ENCODE measurements at regions not wholly inside any gene's neighbourhood (a gene's known extent, or its start where the extent isn't known, plus 50 kb on each side); places are given as distances from the start of the nearest gene placed in this dataset.

- no peak overlapping the region for H3K4me3 Mint-ChIP-seq (ENCODE audit: low read depth, unreplicated experiment)
- intact Hi-C loops (cut with micrococcal nuclease; ENCODE audit: unreplicated experiment): no loop called here
- H3K9me3 Mint-ChIP-seq (ENCODE audit: low read depth, unreplicated experiment): no peaks in the 10 kb centered on the region
- H3K27me3 Mint-ChIP-seq (ENCODE audit: unreplicated experiment): no peaks in the 10 kb centered on the region
- CTCF ChIA-PET: no interaction called here
- no peak overlapping the region for H3K27ac Mint-ChIP-seq (ENCODE audit: unreplicated experiment)
- TF ChIP-seq, protein P1, sequence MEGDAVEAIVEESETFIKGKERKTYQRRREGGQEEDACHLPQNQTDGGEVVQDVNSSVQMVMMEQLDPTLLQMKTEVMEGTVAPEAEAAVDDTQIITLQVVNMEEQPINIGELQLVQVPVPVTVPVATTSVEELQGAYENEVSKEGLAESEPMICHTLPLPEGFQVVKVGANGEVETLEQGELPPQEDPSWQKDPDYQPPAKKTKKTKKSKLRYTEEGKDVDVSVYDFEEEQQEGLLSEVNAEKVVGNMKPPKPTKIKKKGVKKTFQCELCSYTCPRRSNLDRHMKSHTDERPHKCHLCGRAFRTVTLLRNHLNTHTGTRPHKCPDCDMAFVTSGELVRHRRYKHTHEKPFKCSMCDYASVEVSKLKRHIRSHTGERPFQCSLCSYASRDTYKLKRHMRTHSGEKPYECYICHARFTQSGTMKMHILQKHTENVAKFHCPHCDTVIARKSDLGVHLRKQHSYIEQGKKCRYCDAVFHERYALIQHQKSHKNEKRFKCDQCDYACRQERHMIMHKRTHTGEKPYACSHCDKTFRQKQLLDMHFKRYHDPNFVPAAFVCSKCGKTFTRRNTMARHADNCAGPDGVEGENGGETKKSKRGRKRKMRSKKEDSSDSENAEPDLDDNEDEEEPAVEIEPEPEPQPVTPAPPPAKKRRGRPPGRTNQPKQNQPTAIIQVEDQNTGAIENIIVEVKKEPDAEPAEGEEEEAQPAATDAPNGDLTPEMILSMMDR (IDR thresholded peaks at IDR 0.05; ENCODE audit: unreplicated experiment): no peak
- DNase-seq: no peak
- no peaks in the 10 kb centered on the region for H3K4me1 Mint-ChIP-seq (ENCODE audit: low read depth, unreplicated experiment)
- H3K36me3 Mint-ChIP-seq (ENCODE audit: insufficient read depth, unreplicated experiment): no peaks in the 10 kb centered on the region
- BruUV-seq (replicated peaks): no TSS peak
Observed at GRCh38 chr5:92402045-92402444, 1018.9 kb upstream of the ARRDC3 start.

DNA sequence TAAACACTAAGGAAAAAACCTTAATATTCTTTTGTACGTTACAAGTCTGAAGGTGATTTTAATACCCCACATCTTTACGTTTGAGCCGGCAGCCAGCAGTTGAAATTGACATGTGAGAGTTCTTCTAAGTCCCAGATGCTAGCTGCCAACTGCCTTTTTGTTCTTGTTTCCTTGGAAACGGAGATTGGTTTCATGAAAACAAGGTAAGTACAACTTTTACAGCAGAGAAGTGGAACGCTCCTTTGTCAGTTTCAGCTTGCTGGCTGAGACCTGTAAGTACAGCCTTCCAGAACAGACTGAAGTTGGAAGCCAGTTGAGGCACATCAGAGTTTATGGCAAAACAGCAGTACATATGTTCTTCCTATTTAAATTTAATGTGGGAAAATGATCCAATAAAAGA, 1018.4 kb upstream of the ARRDC3 start:
- no TSS peak for BruUV-seq (replicated peaks)
- Mint-ChIP-seq H3K27me3 (ENCODE audit: unreplicated experiment) (no peaks in the 10 kb centered on the region), H3K4me3 (ENCODE audit: low read depth, unreplicated experiment) (no peak overlapping the region), H3K27ac (ENCODE audit: unreplicated experiment) (no peak overlapping the region), H3K4me1 (ENCODE audit: low read depth, unreplicated experiment) (no peaks in the 10 kb centered on the region), H3K9me3 (ENCODE audit: low read depth, unreplicated experiment) (no peaks in the 10 kb centered on the region), H3K36me3 (ENCODE audit: insufficient read depth, unreplicated experiment) (no peaks in the 10 kb centered on the region)
- intact Hi-C loops (cut with micrococcal nuclease; ENCODE audit: unreplicated experiment): no loop called here
- TF ChIP-seq, protein P1 (IDR thresholded peaks at IDR 0.05; ENCODE audit: unreplicated experiment): no peak
- CTCF ChIA-PET: no interaction called here
- no peak for DNase-seq

- no peaks in the 10 kb centered on the region for H3K27me3 Mint-ChIP-seq (ENCODE audit: unreplicated experiment)
- intact Hi-C loops (cut with micrococcal nuclease; ENCODE audit: unreplicated experiment): no loop called here
- no TSS peak for BruUV-seq (replicated peaks)
- no peaks in the 10 kb centered on the region for H3K9me3 Mint-ChIP-seq (ENCODE audit: low read depth, unreplicated experiment)
- CTCF ChIA-PET: no interaction called here
- H3K27ac Mint-ChIP-seq (ENCODE audit: unreplicated experiment): no peak overlapping the region
- TF ChIP-seq, protein P1 (IDR thresholded peaks at IDR 0.05; ENCODE audit: unreplicated experiment): no peak
- H3K4me3 Mint-ChIP-seq (ENCODE audit: low read depth, unreplicated experiment): no peak overlapping the region
- DNase-seq: no peak
- H3K4me1 Mint-ChIP-seq (ENCODE audit: low read depth, unreplicated experiment): no peaks in the 10 kb centered on the region
- H3K36me3 Mint-ChIP-seq (ENCODE audit: insufficient read depth, unreplicated experiment): no peaks in the 10 kb centered on the region
Observed at GRCh38 chr5:92394936-92395335, 1011.8 kb upstream of the ARRDC3 start.

DNA sequence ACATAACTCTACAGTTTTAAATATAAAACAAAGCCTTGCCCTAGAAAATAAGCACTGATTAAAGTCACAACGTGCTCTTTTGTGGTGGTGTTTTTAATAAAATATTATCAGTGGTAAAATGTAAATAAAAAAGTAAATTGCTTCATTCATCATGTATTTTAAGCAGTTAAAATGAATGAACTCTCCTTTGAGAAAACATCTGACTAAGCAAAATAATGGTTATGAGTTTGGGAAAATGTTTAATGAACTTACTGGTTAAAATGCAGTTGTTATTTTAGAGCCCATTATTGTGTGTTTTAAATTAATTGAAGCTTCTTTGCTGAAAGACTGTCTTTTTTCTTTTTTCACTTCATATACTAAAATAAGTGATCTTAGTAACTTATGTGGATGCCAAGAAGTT, 1007.5 kb upstream of the ARRDC3 start:
- Mint-ChIP-seq H3K27ac (ENCODE audit: unreplicated experiment) (no peak overlapping the region), H3K36me3 (ENCODE audit: insufficient read depth, unreplicated experiment) (no peaks in the 10 kb centered on the region)

More for the DNA sequence above, 1007.5 kb upstream of the ARRDC3 start:
- no TSS peak for BruUV-seq (replicated peaks)
- Mint-ChIP-seq H3K4me3 (ENCODE audit: low read depth, unreplicated experiment) (no peak overlapping the region), H3K9me3 (ENCODE audit: low read depth, unreplicated experiment) (no peaks in the 10 kb centered on the region), H3K27me3 (ENCODE audit: unreplicated experiment) (no peaks in the 10 kb centered on the region), H3K4me1 (ENCODE audit: low read depth, unreplicated experiment) (no peaks in the 10 kb centered on the region)
- TF ChIP-seq, protein P1 (IDR thresholded peaks at IDR 0.05; ENCODE audit: unreplicated experiment): no peak
- intact Hi-C loops (cut with micrococcal nuclease; ENCODE audit: unreplicated experiment): no loop called here
- CTCF ChIA-PET: no interaction called here
- DNase-seq: no peak
